ENCODE measurements at regions not wholly inside any gene's neighbourhood (a gene's known extent, or its start where the extent isn't known, plus 50 kb on each side); places are given as distances from the start of the nearest gene placed in this dataset.

- H3K4ac ChIP-seq (replicated peaks; ENCODE audit: insufficient read length, low read depth, low read length), result no peak overlapping the region
- no peak overlapping the region for H4K91ac ChIP-seq (replicated peaks; ENCODE audit: insufficient read length, low read length)
- ChIA-PET CTCF (ENCODE audit: partially characterized antibody) (interaction anchor here (0.7 to 1.6 kb wide), 8 partner anchors 10 to 775 kb away, joined by 3 to 6 read pairs (median 4); no protein-coding TSS in a partner anchor), POLR2A (ENCODE audit: partially characterized antibody) (no interaction called here)
- H3K27me3 ChIP-seq (replicated peaks in 1 of 4; ENCODE audit: control insufficient read depth in 3 of 4, extremely low read depth in 1 of 4, insufficient read depth in 3 of 4, low read length in 3 of 4), result no peaks in the 10 kb centered on the region
- no peak overlapping the region for H3K9ac ChIP-seq (replicated peaks in 1 of 4; ENCODE audit: extremely low read depth in 1 of 4, low read depth in 3 of 4, low read length in 3 of 4)
- H2AK5ac ChIP-seq (ENCODE audit: low read depth, low read length), result no peak overlapping the region
- no peak overlapping the region for H2BK12ac ChIP-seq (ENCODE audit: low read depth, low read length)
- no peak overlapping the region for H2BK20ac ChIP-seq (ENCODE audit: low read length)
- no peak overlapping the region for H3K56ac ChIP-seq (replicated peaks; ENCODE audit: insufficient read length, low read depth, low read length)
- no peak overlapping the region for H3K4me2 ChIP-seq (ENCODE audit: insufficient read depth in 1 of 2, low read depth in 2 of 2, low read length in 2 of 2)
- H3K79me1 ChIP-seq (ENCODE audit: low read depth, low read length), result no peaks in the 10 kb centered on the region
- H4K8ac ChIP-seq (ENCODE audit: extremely low read depth, insufficient read depth, low read length), result no peak overlapping the region
- no peaks in the 10 kb centered on the region for H3K79me2 ChIP-seq (ENCODE audit: control insufficient read depth in 1 of 2, insufficient read depth in 2 of 2, low read length in 2 of 2)
- H3K27ac ChIP-seq (ENCODE audit: low read depth, low read length), result no peak overlapping the region
- TF ChIP-seq CBX8 (IDR thresholded peaks at IDR 0.05; ENCODE audit: borderline replicate concordance, low read depth, low read length), result no peak
- TF ChIP-seq RAD21 (IDR thresholded peaks at IDR 0.05 in 1 of 2, conservative IDR thresholded peaks at IDR 0.05 in 1 of 2; ENCODE audit: low read depth in 2 of 2, low read length in 2 of 2), result peak; percentile 48 to 63
- TF ChIP-seq GABPA (IDR thresholded peaks at IDR 0.05; ENCODE audit: borderline replicate concordance, insufficient read depth, low read length), result no peak
- no peak for TF ChIP-seq SP2 (IDR thresholded peaks at IDR 0.05; ENCODE audit: low read length)
- TF ChIP-seq CTCF (IDR thresholded peaks at IDR 0.05; ENCODE audit: control extremely low read depth in 1 of 3, insufficient read depth in 1 of 3, low read depth in 1 of 3, low read length in 3 of 3), result peak; percentile 24 to 34 (median 29); a peak in 3 of 4 replicates
- no peaks in the 10 kb centered on the region for H3K4me1 ChIP-seq (replicated peaks in 1 of 4; ENCODE audit: control insufficient read depth in 3 of 4, insufficient read depth in 4 of 4, low read length in 3 of 4)
- H4K5ac ChIP-seq (ENCODE audit: insufficient read length, low read depth, low read length), result no peak overlapping the region
- H2AFZ ChIP-seq (ENCODE audit: low read length), result 0 out of 2 replicates have a peak overlapping the region, but pooled peaks have one; percentile 8
- H2BK120ac ChIP-seq (replicated peaks; ENCODE audit: low read depth, low read length), result no peak overlapping the region
- no peak overlapping the region for H3K4me3 ChIP-seq (ENCODE audit: extremely low read depth in 1 of 4, insufficient read depth in 2 of 4, low read depth in 3 of 4, low read length in 4 of 4)
- FAIRE-seq, result no peak
- no peaks in the 10 kb centered on the region for H4K20me1 ChIP-seq (replicated peaks in 1 of 2; ENCODE audit: control insufficient read depth in 1 of 2, insufficient read depth in 2 of 2, low read length in 2 of 2)
- no peak overlapping the region for H2BK5ac ChIP-seq (ENCODE audit: low read depth, low read length)
- no peak overlapping the region for H2BK15ac ChIP-seq (ENCODE audit: low read length)
- no peaks in the 10 kb centered on the region for H3K36me3 ChIP-seq (ENCODE audit: control insufficient read depth in 2 of 4, insufficient read depth in 4 of 4, low read length in 3 of 4)
- H3K23me2 ChIP-seq (ENCODE audit: low read depth, low read length), result no peaks in the 10 kb centered on the region
- no peaks in the 10 kb centered on the region for H3K9me3 ChIP-seq (ENCODE audit: insufficient read depth in 2 of 2, low read depth in 1 of 2, low read length in 1 of 2)
- 83% methylated on average over 4 of the region's 4 CpGs; no CpG with 5 or more reads in 1 of the 2 experiments for WGBS, 2 experiments (ENCODE audit: extremely low coverage in 1 of 2, insufficient coverage in 1 of 2, insufficient read length in 1 of 2, insufficient replicate concordance in 2 of 2, low coverage in 1 of 2, low lambda C conversion rate in 2 of 2, missing lambda C conversion rate in 1 of 2)
- H3K14ac ChIP-seq (ENCODE audit: insufficient read length), result no peak overlapping the region
- no peak overlapping the region for H3K18ac ChIP-seq (ENCODE audit: extremely low read depth, low read length)
- DNase-seq (ENCODE audit: low read depth in 1 of 2, low spot score in 2 of 2), result no peak
- H3K23ac ChIP-seq (ENCODE audit: insufficient read length), result no peak overlapping the region
Measured at GRCh38 chr2:16461672-16462071, 204.0 kb downstream of the CYRIA start.

Data from H1 (cell line).